ENCODE measurements at regions not wholly inside any gene's neighbourhood (a gene's known extent, or its start where the extent isn't known, plus 50 kb on each side); places are given as distances from the start of the nearest gene placed in this dataset.
"Not testable (repeated sequence)": the region's sequence is repeated elsewhere in the genome, so short reads cannot be mapped to it uniquely, and the experiment has no call there.

- in situ Hi-C loops (cut with HindIII; ENCODE audit: low pct_unique_long_range_greater_than_20kb, low sequenced_read_pairs): no loop called here
- DNase-seq (ENCODE audit: low read depth, low spot score): no peak
Observed at GRCh38 chr15:55126111-55126510, 70.6 kb downstream of the RSL24D1 start.

GRCh38 chr15:55124616-55125015, 72.1 kb downstream of the RSL24D1 start:
- in situ Hi-C loops (cut with HindIII; ENCODE audit: low pct_unique_long_range_greater_than_20kb, low sequenced_read_pairs): no loop called here

GRCh38 chr15:55118344-55118870, 78.3 kb downstream of the RSL24D1 start:
- in situ Hi-C loops (cut with HindIII; ENCODE audit: low pct_unique_long_range_greater_than_20kb, low sequenced_read_pairs): no loop called here
- no peak for DNase-seq (ENCODE audit: low read depth, low spot score)

More at GRCh38 chr15:55124616-55125015, 72.1 kb downstream of the RSL24D1 start:
- DNase-seq (ENCODE audit: low read depth, low spot score): no peak

- DNase-seq (ENCODE audit: low read depth, low spot score): no peak
- in situ Hi-C loops (cut with HindIII; ENCODE audit: low pct_unique_long_range_greater_than_20kb, low sequenced_read_pairs): no loop called here
Observed at GRCh38 chr15:55116636-55117035, 80.1 kb downstream of the RSL24D1 start.

GRCh38 chr15:55113736-55114135, 83.0 kb downstream of the RSL24D1 start:
- in situ Hi-C loops (cut with HindIII; ENCODE audit: low pct_unique_long_range_greater_than_20kb, low sequenced_read_pairs): no loop called here
- no peak for DNase-seq (ENCODE audit: low read depth, low spot score)

- in situ Hi-C loops (cut with HindIII; ENCODE audit: low pct_unique_long_range_greater_than_20kb, low sequenced_read_pairs): no loop called here
- DNase-seq (ENCODE audit: low read depth, low spot score): no peak
Observed at GRCh38 chr15:55112706-55113105, 84.0 kb downstream of the RSL24D1 start.

GRCh38 chr15:55110446-55110845, 86.3 kb downstream of the RSL24D1 start:
- in situ Hi-C loops (cut with HindIII; ENCODE audit: low pct_unique_long_range_greater_than_20kb, low sequenced_read_pairs): no loop called here

GRCh38 chr15:55108858-55109518, 87.8 kb downstream of the RSL24D1 start:
- DNase-seq (ENCODE audit: low read depth, low spot score): peak; percentile 76
- in situ Hi-C loops (cut with HindIII; ENCODE audit: low pct_unique_long_range_greater_than_20kb, low sequenced_read_pairs): no loop called here

More at GRCh38 chr15:55110446-55110845, 86.3 kb downstream of the RSL24D1 start:
- peak; percentile 6 for DNase-seq (ENCODE audit: low read depth, low spot score)

GRCh38 chr15:55108448-55108847, 88.3 kb downstream of the RSL24D1 start:
- no peak for DNase-seq (ENCODE audit: low read depth, low spot score)
- in situ Hi-C loops (cut with HindIII; ENCODE audit: low pct_unique_long_range_greater_than_20kb, low sequenced_read_pairs): no loop called here

GRCh38 chr15:55106155-55106554, 90.6 kb downstream of the RSL24D1 start:
- DNase-seq (ENCODE audit: low read depth, low spot score): no peak
- in situ Hi-C loops (cut with HindIII; ENCODE audit: low pct_unique_long_range_greater_than_20kb, low sequenced_read_pairs): no loop called here

- DNase-seq (ENCODE audit: low read depth, low spot score): no peak
- in situ Hi-C loops (cut with HindIII; ENCODE audit: low pct_unique_long_range_greater_than_20kb, low sequenced_read_pairs): no loop called here
Observed at GRCh38 chr15:55094136-55094535, 102.6 kb downstream of the RSL24D1 start.

- in situ Hi-C loops (cut with HindIII; ENCODE audit: low pct_unique_long_range_greater_than_20kb, low sequenced_read_pairs): no loop called here
- no peak for DNase-seq (ENCODE audit: low read depth, low spot score)
Observed at GRCh38 chr15:55088207-55088606, 108.5 kb downstream of the RSL24D1 start.

GRCh38 chr15:55084673-55085072, 112.1 kb downstream of the RSL24D1 start:
- in situ Hi-C loops (cut with HindIII; ENCODE audit: low pct_unique_long_range_greater_than_20kb, low sequenced_read_pairs): no loop called here
- no peak for DNase-seq (ENCODE audit: low read depth, low spot score)

- in situ Hi-C loops (cut with HindIII; ENCODE audit: low pct_unique_long_range_greater_than_20kb, low sequenced_read_pairs): no loop called here
- no peak for DNase-seq (ENCODE audit: low read depth, low spot score)
Observed at GRCh38 chr15:55084216-55084615, 112.5 kb downstream of the RSL24D1 start.

GRCh38 chr15:55077052-55077451, 119.7 kb downstream of the RSL24D1 start:
- in situ Hi-C loops (cut with HindIII; ENCODE audit: low pct_unique_long_range_greater_than_20kb, low sequenced_read_pairs); DNase-seq (ENCODE audit: low read depth, low spot score): not testable (repeated sequence)

- in situ Hi-C loops (cut with HindIII; ENCODE audit: low pct_unique_long_range_greater_than_20kb, low sequenced_read_pairs): no loop called here
- DNase-seq (ENCODE audit: low read depth, low spot score): no peak
Observed at GRCh38 chr15:55074431-55074830, 122.3 kb downstream of the RSL24D1 start.

- DNase-seq (ENCODE audit: low read depth, low spot score); in situ Hi-C loops (cut with HindIII; ENCODE audit: low pct_unique_long_range_greater_than_20kb, low sequenced_read_pairs): not testable (repeated sequence)
Observed at GRCh38 chr15:55063970-55064369, 132.8 kb downstream of the RSL24D1 start.

- no peak for DNase-seq (ENCODE audit: low read depth, low spot score)
Observed at GRCh38 chr15:55060836-55061235, 135.9 kb downstream of the RSL24D1 start.

GRCh38 chr15:55056500-55056899, 140.2 kb downstream of the RSL24D1 start:
- no peak for DNase-seq (ENCODE audit: low read depth, low spot score)
- in situ Hi-C loops (cut with HindIII; ENCODE audit: low pct_unique_long_range_greater_than_20kb, low sequenced_read_pairs): no loop called here

More at GRCh38 chr15:55060836-55061235, 135.9 kb downstream of the RSL24D1 start:
- in situ Hi-C loops (cut with HindIII; ENCODE audit: low pct_unique_long_range_greater_than_20kb, low sequenced_read_pairs): no loop called here

All from SK-MEL-5 (cell line).